DMS153 treated with DMSO at 0.1 percent for 48 hours (cell line): ENCODE measurements at regions not wholly inside any gene's neighbourhood (a gene's known extent, or its start where the extent isn't known, plus 50 kb on each side); places are given as distances from the start of the nearest gene placed in this dataset.

ENCODE experiments used
- DNase-seq: peaks from one replicate; lab custom pipeline; 2025; ENCODE audit not compliant: unreplicated experiment; lab: John Stamatoyannopoulos, UW

DNA sequence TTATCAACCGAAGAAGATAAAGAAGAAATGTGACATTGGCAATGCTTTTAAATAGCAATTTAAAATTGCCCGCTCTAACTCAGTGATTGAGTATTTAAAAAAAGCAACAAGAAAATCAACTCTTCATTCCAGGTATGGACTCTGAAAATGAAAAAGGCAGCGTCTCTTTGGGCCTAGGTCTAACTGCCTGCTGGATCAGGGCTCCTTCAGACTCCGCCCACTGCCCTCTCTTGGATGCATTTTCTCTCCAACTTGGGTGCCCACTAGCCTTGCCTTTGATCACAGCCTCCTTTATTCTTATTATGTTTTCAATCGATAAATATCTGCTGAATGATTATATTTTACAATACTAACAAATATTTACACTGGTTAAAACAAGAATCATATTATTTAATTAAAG lies 268.9 kb downstream of the MRPL39 start:
- DNase-seq, result no peak

DNA sequence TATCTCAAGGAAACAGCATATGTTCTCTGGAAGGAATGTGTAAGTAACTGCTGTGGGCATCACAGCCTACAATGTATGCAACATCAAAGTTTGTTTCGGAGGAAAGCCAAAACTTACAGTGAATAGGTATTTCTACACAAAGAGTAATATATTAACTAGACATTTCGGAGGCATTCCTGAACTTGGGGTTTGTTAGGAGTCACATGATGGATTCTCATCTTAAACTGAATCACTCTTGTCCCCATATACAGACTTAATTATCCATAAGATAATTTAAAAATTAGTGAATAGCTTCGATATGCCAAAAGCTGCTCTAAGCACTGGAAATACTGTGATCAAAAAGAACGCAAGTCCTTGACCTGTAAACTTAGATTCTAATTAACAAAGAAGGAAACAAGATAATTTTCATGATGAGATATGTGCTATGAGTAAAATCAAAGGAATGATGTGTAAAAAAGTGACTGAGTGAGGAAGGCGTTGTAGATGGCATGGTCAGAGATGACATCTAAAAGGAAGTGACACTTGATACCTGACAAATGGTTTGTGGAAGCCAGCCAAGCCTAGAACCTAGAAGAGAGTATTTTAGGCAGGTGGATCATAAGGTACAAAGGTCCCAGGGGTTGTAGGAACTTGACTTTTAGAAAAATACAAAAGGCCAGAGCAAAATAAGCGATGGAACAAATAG lies 273.1 kb downstream of the MRPL39 start:
- DNase-seq, result no peak

- no peak for DNase-seq
Measured at GRCh38 chr21:25331286-25331685, 276.0 kb downstream of the MRPL39 start.

DNA sequence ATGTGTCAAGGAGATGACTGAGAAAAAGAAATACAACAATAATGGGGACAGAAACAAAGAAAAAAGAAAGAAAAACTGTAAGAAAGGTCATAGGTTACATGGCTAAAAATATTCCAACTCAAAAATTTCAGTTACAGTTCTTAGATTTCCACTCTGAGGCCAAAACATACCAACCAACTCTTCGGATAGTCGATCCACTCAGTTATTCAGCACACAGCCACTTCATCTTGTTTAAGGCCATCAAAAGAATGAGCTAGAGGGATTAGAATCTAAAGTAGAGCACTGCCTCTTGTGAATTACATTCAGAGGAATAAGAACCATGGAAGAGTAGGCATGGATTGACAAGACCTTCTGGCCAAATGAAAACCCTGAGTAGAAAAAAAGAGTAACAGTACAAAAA lies 277.0 kb downstream of the MRPL39 start:
- DNase-seq, result no peak

DNA sequence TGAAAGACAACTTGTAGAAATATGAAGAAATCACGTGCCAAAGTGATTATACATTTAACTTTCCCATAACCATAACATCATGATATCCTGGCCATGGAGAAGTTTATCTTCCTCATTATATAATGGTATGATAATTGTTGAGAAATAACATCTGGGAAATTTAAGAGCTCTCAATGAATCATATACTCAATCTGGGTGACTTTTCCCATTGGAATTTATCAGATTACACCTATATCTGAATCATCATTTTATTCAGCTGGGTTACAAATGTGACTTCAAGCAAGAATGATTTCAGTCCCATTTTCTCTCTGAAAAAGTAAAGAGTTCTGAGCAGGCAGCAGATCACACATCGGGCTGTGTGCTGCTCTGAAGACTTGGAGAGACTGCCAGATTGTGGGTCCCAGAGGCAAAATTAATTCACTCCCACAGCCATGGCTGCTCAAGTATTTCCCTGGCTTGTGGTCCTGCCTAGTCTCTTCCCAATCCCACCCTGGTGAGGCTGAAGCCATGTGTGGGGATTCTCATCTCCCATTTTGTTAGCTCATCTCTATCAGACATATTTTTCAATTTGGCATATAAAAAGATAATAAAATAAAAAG lies 278.0 kb downstream of the MRPL39 start:
- no peak for DNase-seq

GRCh38 chr21:25328736-25329135 lies 278.5 kb downstream of the MRPL39 start:
- DNase-seq, result no peak

GRCh38 chr21:25326181-25326580 lies 281.1 kb downstream of the MRPL39 start:
- no peak for DNase-seq

DNA sequence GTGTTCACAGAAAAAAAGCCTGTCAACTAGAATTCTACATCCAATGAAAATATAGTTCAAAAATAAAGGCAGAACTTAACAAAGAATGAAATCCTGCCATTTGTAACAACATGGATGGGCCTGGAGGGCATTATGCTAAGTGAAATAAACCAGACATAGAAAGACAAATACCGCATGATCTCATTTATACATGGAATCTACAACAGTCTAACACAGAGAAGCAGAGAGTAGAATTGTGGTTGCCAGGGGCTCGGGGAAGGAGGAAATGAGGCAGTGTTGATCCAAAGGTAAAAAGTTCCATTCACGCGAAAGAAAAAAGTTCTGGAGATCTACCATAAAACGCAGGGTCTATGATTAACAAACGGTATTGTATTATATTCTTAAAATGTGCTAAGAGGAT lies 282.6 kb downstream of the MRPL39 start:
- DNase-seq, result no peak

DNA sequence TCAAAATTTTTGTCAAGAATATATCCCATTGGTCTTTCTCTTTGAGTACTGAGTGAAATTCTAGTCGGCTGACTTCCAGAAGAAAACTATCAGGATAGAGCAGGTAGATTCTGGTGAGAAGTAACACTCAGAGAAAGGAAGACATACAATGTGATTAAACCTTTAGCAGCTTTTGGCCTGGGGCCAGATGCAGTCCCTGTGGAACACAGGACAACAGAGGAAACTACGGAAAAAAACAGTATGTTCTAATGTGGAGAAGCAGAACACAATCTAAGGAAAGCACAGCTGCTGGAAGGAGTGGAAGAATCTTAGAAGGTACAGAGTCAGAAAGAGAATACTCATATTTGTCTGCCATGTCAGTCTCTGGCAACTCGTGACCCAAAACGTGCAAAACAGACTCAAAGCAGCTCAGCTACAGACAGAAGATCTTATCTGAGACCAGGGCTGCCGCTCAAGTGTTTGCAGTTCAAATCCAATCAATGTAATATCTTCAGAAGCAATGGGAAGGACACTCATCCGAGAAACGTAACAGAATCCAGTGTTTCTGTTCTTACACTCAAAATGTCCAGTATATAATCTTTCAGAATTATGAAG lies 283.8 kb downstream of the MRPL39 start:
- DNase-seq, result no peak

GRCh38 chr21:25314247-25314646 lies 293.0 kb downstream of the MRPL39 start:
- no peak for DNase-seq

- DNase-seq, result no peak
Measured at GRCh38 chr21:25313829-25314228, 293.5 kb downstream of the MRPL39 start.

GRCh38 chr21:25307489-25307888 lies 299.8 kb downstream of the MRPL39 start:
- no peak for DNase-seq

DNA sequence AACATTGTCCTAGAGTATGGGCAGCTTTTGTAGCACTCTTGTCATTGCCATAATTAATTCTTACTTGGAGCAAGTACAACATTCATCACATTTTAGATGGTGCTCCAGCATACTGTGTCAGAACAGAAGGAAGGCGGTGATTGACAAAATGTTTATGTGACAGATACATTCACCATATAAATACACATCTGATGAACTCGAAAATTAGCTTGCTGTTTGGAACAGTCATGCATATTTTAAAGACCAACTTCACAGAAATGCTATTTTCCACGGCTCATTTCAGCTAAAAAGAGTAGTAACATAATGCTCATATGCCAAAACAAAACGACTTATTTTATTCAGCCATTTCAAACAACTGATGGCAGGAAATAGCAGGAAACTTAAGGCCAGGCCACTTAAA lies 302.7 kb downstream of the MRPL39 start:
- no peak for DNase-seq

- DNase-seq, result no peak
Measured at GRCh38 chr21:25300632-25301031, 306.6 kb downstream of the MRPL39 start.

- DNase-seq, result no peak
Measured at GRCh38 chr21:25298512-25299491, 308.5 kb downstream of the MRPL39 start.

- DNase-seq, result no peak
Measured at GRCh38 chr21:25297117-25297516, 310.2 kb downstream of the MRPL39 start.

- no peak for DNase-seq
Measured at GRCh38 chr21:25296252-25296651, 311.0 kb downstream of the MRPL39 start.

GRCh38 chr21:25292396-25292795 lies 314.9 kb downstream of the MRPL39 start:
- DNase-seq, result no peak

GRCh38 chr21:25283720-25284119 lies 323.6 kb downstream of the MRPL39 start:
- no peak for DNase-seq

- no peak for DNase-seq
Measured at GRCh38 chr21:25281134-25281533, 326.1 kb downstream of the MRPL39 start.

DNA sequence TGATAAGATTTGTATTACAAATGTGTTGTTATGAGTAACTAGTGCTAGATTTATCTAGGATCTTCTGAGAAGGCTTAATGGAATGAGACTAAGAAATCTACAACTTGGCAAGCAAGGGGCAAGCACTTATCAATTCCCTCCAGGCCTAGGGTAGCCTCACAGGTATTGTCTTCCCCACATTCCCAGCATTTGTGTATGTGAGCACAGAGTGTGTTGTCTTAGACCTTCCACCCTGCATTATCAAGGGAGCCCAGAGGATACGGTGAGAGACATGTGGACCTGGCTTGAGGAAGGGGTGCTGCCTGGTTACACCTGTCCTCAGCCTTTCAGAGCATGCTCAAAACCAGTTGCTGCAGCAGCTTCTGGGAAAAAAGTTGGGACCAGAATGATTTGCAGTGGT lies 327.2 kb downstream of the MRPL39 start:
- DNase-seq, result no peak
